Activated naive CD4-positive, alpha-beta T cell treated with anti-CD3 and anti-CD28 coated beads, Interleukin-2, amount 50 U/mL, for 24 hours (primary cell): ENCODE measurements at regions not wholly inside any gene's neighbourhood (a gene's known extent, or its start where the extent isn't known, plus 50 kb on each side); places are given as distances from the start of the nearest gene placed in this dataset.

Experiments used
- H3K27ac Mint-ChIP-seq: one replicate; pipeline ENCODE4 v1.8.0; 2021; ENCODE audit warnings: mild to moderate bottlenecking, mixed read lengths
- H3K27me3 Mint-ChIP-seq: one replicate; pipeline ENCODE4 v1.8.0; 2021; ENCODE audit warnings: mixed read lengths
- H3K36me3 Mint-ChIP-seq: one replicate; pipeline ENCODE4 v1.8.0; 2021; ENCODE audit warnings: mixed read lengths
- H3K4me1 Mint-ChIP-seq: one replicate; pipeline ENCODE4 v1.8.0; 2021; ENCODE audit warnings: mixed read lengths
- H3K4me3 Mint-ChIP-seq: one replicate; pipeline ENCODE4 v1.8.0; 2021; ENCODE audit warnings: mild to moderate bottlenecking, mixed read lengths
- H3K9me3 Mint-ChIP-seq: one replicate; pipeline ENCODE4 v1.8.0; 2021; ENCODE audit warnings: mixed read lengths

- H3K36me3 Mint-ChIP-seq, result no peaks in the 10 kb centered on the region
- no peak overlapping the region for H3K4me3 Mint-ChIP-seq
- H3K4me1 Mint-ChIP-seq, result no peaks in the 10 kb centered on the region
- peaks cover 12% of the 10 kb centered on the region for H3K27me3 Mint-ChIP-seq
- no peaks in the 10 kb centered on the region for H3K9me3 Mint-ChIP-seq
- no peak overlapping the region for H3K27ac Mint-ChIP-seq
Observed at GRCh38 chr11:13101644-13102512, 92.8 kb downstream of the RASSF10 start.

GRCh38 chr11:13102513-13102840 is 93.4 kb downstream of the RASSF10 start:
- Mint-ChIP-seq H3K9me3 (no peaks in the 10 kb centered on the region), H3K4me3 (no peak overlapping the region), H3K4me1 (no peaks in the 10 kb centered on the region), H3K36me3 (no peaks in the 10 kb centered on the region), H3K27ac (no peak overlapping the region), H3K27me3 (peaks cover 12% of the 10 kb centered on the region)

- peaks cover 12% of the 10 kb centered on the region for H3K27me3 Mint-ChIP-seq
- no peak overlapping the region for H3K27ac Mint-ChIP-seq
- no peaks in the 10 kb centered on the region for H3K9me3 Mint-ChIP-seq
- H3K4me1 Mint-ChIP-seq, result no peaks in the 10 kb centered on the region
- no peaks in the 10 kb centered on the region for H3K36me3 Mint-ChIP-seq
- H3K4me3 Mint-ChIP-seq, result no peak overlapping the region
Observed at GRCh38 chr11:13102865-13103539, 93.9 kb downstream of the RASSF10 start.

GRCh38 chr11:13103962-13104554 is 94.9 kb downstream of the RASSF10 start:
- Mint-ChIP-seq H3K9me3 (no peaks in the 10 kb centered on the region), H3K27me3 (peaks cover 9% of the 10 kb centered on the region), H3K4me1 (no peaks in the 10 kb centered on the region), H3K27ac (no peak overlapping the region), H3K36me3 (no peaks in the 10 kb centered on the region), H3K4me3 (no peak overlapping the region)

- H3K9me3 Mint-ChIP-seq, result no peaks in the 10 kb centered on the region
- H3K4me1 Mint-ChIP-seq, result no peaks in the 10 kb centered on the region
- no peak overlapping the region for H3K4me3 Mint-ChIP-seq
- no peak overlapping the region for H3K27ac Mint-ChIP-seq
- peaks cover 7% of the 10 kb centered on the region for H3K27me3 Mint-ChIP-seq
- no peaks in the 10 kb centered on the region for H3K36me3 Mint-ChIP-seq
Observed at GRCh38 chr11:13104619-13105236, 95.6 kb downstream of the RASSF10 start.

- Mint-ChIP-seq H3K36me3 (no peaks in the 10 kb centered on the region), H3K27ac (no peak overlapping the region), H3K9me3 (no peaks in the 10 kb centered on the region), H3K4me1 (no peaks in the 10 kb centered on the region), H3K27me3 (peaks cover 7% of the 10 kb centered on the region), H3K4me3 (no peak overlapping the region)
Observed at GRCh38 chr11:13105237-13105844, 96.2 kb downstream of the RASSF10 start.

- H3K27me3 Mint-ChIP-seq, result peaks cover 2% of the 10 kb centered on the region
- no peak overlapping the region for H3K27ac Mint-ChIP-seq
- H3K36me3 Mint-ChIP-seq, result no peaks in the 10 kb centered on the region
- no peaks in the 10 kb centered on the region for H3K9me3 Mint-ChIP-seq
- H3K4me1 Mint-ChIP-seq, result no peaks in the 10 kb centered on the region
- no peak overlapping the region for H3K4me3 Mint-ChIP-seq
Observed at GRCh38 chr11:13107544-13108044, 98.5 kb downstream of the RASSF10 start.

GRCh38 chr11:13108416-13108815 is 99.3 kb downstream of the RASSF10 start:
- Mint-ChIP-seq H3K27ac (no peak overlapping the region), H3K9me3 (no peaks in the 10 kb centered on the region)

GRCh38 chr11:13109616-13110015 is 100.5 kb downstream of the RASSF10 start:
- H3K4me3 Mint-ChIP-seq, result no peak overlapping the region
- no peaks in the 10 kb centered on the region for H3K9me3 Mint-ChIP-seq
- H3K4me1 Mint-ChIP-seq, result no peaks in the 10 kb centered on the region
- no peak overlapping the region for H3K27ac Mint-ChIP-seq
- H3K36me3 Mint-ChIP-seq, result no peaks in the 10 kb centered on the region
- H3K27me3 Mint-ChIP-seq, result peaks cover 3% of the 10 kb centered on the region

More at GRCh38 chr11:13108416-13108815, 99.3 kb downstream of the RASSF10 start:
- no peak overlapping the region for H3K4me3 Mint-ChIP-seq
- no peaks in the 10 kb centered on the region for H3K36me3 Mint-ChIP-seq
- no peaks in the 10 kb centered on the region for H3K4me1 Mint-ChIP-seq
- H3K27me3 Mint-ChIP-seq, result peaks cover 2% of the 10 kb centered on the region

GRCh38 chr11:13110145-13110544 is 101.0 kb downstream of the RASSF10 start:
- H3K9me3 Mint-ChIP-seq, result no peaks in the 10 kb centered on the region
- H3K27me3 Mint-ChIP-seq, result peaks cover 3% of the 10 kb centered on the region
- H3K4me1 Mint-ChIP-seq, result no peaks in the 10 kb centered on the region
- H3K36me3 Mint-ChIP-seq, result no peaks in the 10 kb centered on the region
- no peak overlapping the region for H3K27ac Mint-ChIP-seq
- no peak overlapping the region for H3K4me3 Mint-ChIP-seq

- Mint-ChIP-seq H3K4me3 (no peak overlapping the region), H3K4me1 (no peaks in the 10 kb centered on the region), H3K27ac (no peak overlapping the region), H3K36me3 (no peaks in the 10 kb centered on the region), H3K9me3 (no peaks in the 10 kb centered on the region), H3K27me3 (peaks cover 7% of the 10 kb centered on the region)
Observed at GRCh38 chr11:13110929-13111812, 102.1 kb downstream of the RASSF10 start.

GRCh38 chr11:13111813-13112130 is 102.7 kb downstream of the RASSF10 start:
- Mint-ChIP-seq H3K27me3 (peaks cover 8% of the 10 kb centered on the region), H3K4me1 (no peaks in the 10 kb centered on the region), H3K4me3 (no peak overlapping the region), H3K36me3 (no peaks in the 10 kb centered on the region), H3K27ac (no peak overlapping the region), H3K9me3 (no peaks in the 10 kb centered on the region)

- H3K27ac Mint-ChIP-seq, result no peak overlapping the region
- H3K9me3 Mint-ChIP-seq, result no peaks in the 10 kb centered on the region
- peaks cover 14% of the 10 kb centered on the region for H3K27me3 Mint-ChIP-seq
- no peaks in the 10 kb centered on the region for H3K36me3 Mint-ChIP-seq
- H3K4me3 Mint-ChIP-seq, result no peak overlapping the region
- H3K4me1 Mint-ChIP-seq, result no peaks in the 10 kb centered on the region
Observed at GRCh38 chr11:13114566-13115379, 105.7 kb downstream of the RASSF10 start.

GRCh38 chr11:13115380-13115675 is 106.2 kb downstream of the RASSF10 start:
- Mint-ChIP-seq H3K36me3 (no peaks in the 10 kb centered on the region), H3K4me3 (no peak overlapping the region), H3K27ac (no peak overlapping the region), H3K4me1 (no peaks in the 10 kb centered on the region), H3K9me3 (no peaks in the 10 kb centered on the region), H3K27me3 (peaks cover 14% of the 10 kb centered on the region)
